ENCODE measurements at regions not wholly inside any gene's neighbourhood (a gene's known extent, or its start where the extent isn't known, plus 50 kb on each side); places are given as distances from the start of the nearest gene placed in this dataset.

- intact Hi-C loops (cut with DNase I) = no loop called here
- 42 to 67% methylated on average over 2 of the region's 2 CpGs for WGBS, 2 donors
- no peak for TF ChIP-seq EP300 (IDR thresholded peaks at IDR 0.05)
- no peak for TF ChIP-seq CTCF (IDR thresholded peaks at IDR 0.05)
- Histone ChIP-seq H3K4me1 (no peaks in the 10 kb centered on the region), H3K36me3 (no peaks in the 10 kb centered on the region), H3K27ac (no peak overlapping the region), H3K27me3 (no peaks in the 10 kb centered on the region), H3K9me3 (no peaks in the 10 kb centered on the region), H3K4me3 (no peak overlapping the region)
- DNase-seq = peak; percentile 4
Measured at GRCh38 chr16:86229283-86229682, 281.0 kb upstream of the FOXF1 start.

GRCh38 chr16:86229866-86230656 is 280.3 kb upstream of the FOXF1 start:
- intact Hi-C loops (cut with DNase I) = no loop called here
- H3K27me3 ChIP-seq = no peaks in the 10 kb centered on the region

GRCh38 chr16:86231321-86231995 is 278.9 kb upstream of the FOXF1 start:
- no peaks in the 10 kb centered on the region for H3K27me3 ChIP-seq
- no peak for TF ChIP-seq POLR2AphosphoS5 (IDR thresholded peaks at IDR 0.05)
- no peak for TF ChIP-seq EP300 (IDR thresholded peaks at IDR 0.05)
- TF ChIP-seq CTCF (IDR thresholded peaks at IDR 0.05) = no peak
- WGBS, 2 donors = 78 to 80% methylated on average over 11 of the region's 11 CpGs
- DNase-seq = peak; percentile 48
- no peaks in the 10 kb centered on the region for H3K36me3 ChIP-seq
- no peak overlapping the region for H3K4me3 ChIP-seq
- H3K9me3 ChIP-seq = no peaks in the 10 kb centered on the region
- H3K4me1 ChIP-seq = no peaks in the 10 kb centered on the region
- intact Hi-C loops (cut with DNase I) = no loop called here
- no peak overlapping the region for H3K27ac ChIP-seq

More at GRCh38 chr16:86229866-86230656, 280.3 kb upstream of the FOXF1 start:
- H3K9me3 ChIP-seq = no peaks in the 10 kb centered on the region
- no peak overlapping the region for H3K4me3 ChIP-seq
- peak; percentile 39 for DNase-seq
- WGBS, 2 donors = 77 to 85% methylated on average over 22 of the region's 22 CpGs
- no peaks in the 10 kb centered on the region for H3K36me3 ChIP-seq
- TF ChIP-seq POLR2AphosphoS5 (IDR thresholded peaks at IDR 0.05) = no peak
- no peak for TF ChIP-seq EP300 (IDR thresholded peaks at IDR 0.05)
- no peak for TF ChIP-seq CTCF (IDR thresholded peaks at IDR 0.05)
- no peak for TF ChIP-seq POLR2A (IDR thresholded peaks at IDR 0.05)
- H3K4me1 ChIP-seq = no peaks in the 10 kb centered on the region
- no peak overlapping the region for H3K27ac ChIP-seq

- TF ChIP-seq EP300 (IDR thresholded peaks at IDR 0.05) = no peak
- no peak for TF ChIP-seq CTCF (IDR thresholded peaks at IDR 0.05)
- TF ChIP-seq POLR2A (IDR thresholded peaks at IDR 0.05) = no peak
- no peak for TF ChIP-seq POLR2AphosphoS5 (IDR thresholded peaks at IDR 0.05)
- H3K4me3 ChIP-seq = no peak overlapping the region
- no peak overlapping the region for H3K27ac ChIP-seq
- H3K4me1 ChIP-seq = no peaks in the 10 kb centered on the region
- intact Hi-C loops (cut with DNase I) = no loop called here
- H3K36me3 ChIP-seq = no peaks in the 10 kb centered on the region
- no peaks in the 10 kb centered on the region for H3K27me3 ChIP-seq
- H3K9me3 ChIP-seq = no peaks in the 10 kb centered on the region
- peak; percentile 28 for DNase-seq
- 84 to 87% methylated on average over 9 of the region's 9 CpGs for WGBS, 2 donors
Measured at GRCh38 chr16:86231996-86232350, 278.4 kb upstream of the FOXF1 start.

All from sigmoid colon (tissue), 6 donors.